CD4-positive, alpha-beta T cell treated with Interleukin-17A for 4 hours (primary cell): ENCODE measurements at regions not wholly inside any gene's neighbourhood (a gene's known extent, or its start where the extent isn't known, plus 50 kb on each side); places are given as distances from the start of the nearest gene placed in this dataset.
A peak's percentile ranks its signal among the peaks of the same experiment; 100 is the strongest.

Experiments used
- DNase-seq: peaks from one replicate; pipeline ENCODE4 v3.0.0-alpha.2; 2020; ENCODE audit warnings: mixed read lengths

- DNase-seq: no peak
Measured at GRCh38 chr11:123253911-123254310, 58.9 kb upstream of the CLMP start.

- no peak for DNase-seq
Measured at GRCh38 chr11:123253223-123253622, 58.2 kb upstream of the CLMP start.

GRCh38 chr11:123251657-123252344 lies 56.8 kb upstream of the CLMP start:
- no peak for DNase-seq

- DNase-seq: no peak
Measured at GRCh38 chr11:123250892-123251656, 56.0 kb upstream of the CLMP start.

GRCh38 chr11:123249354-123249753 lies 54.3 kb upstream of the CLMP start:
- no peak for DNase-seq

GRCh38 chr11:123247813-123248379 lies 52.8 kb upstream of the CLMP start:
- no peak for DNase-seq

- no peak for DNase-seq
Measured at GRCh38 chr11:123247496-123247799, 52.4 kb upstream of the CLMP start.

- peak; percentile 88 for DNase-seq
Measured at GRCh38 chr11:123246749-123247495, 51.9 kb upstream of the CLMP start.

- no peak for DNase-seq
Measured at GRCh38 chr11:123245567-123245966, 50.5 kb upstream of the CLMP start.
